D721Med (cell line): ENCODE measurements at regions not wholly inside any gene's neighbourhood (a gene's known extent, or its start where the extent isn't known, plus 50 kb on each side); places are given as distances from the start of the nearest gene placed in this dataset.

Source experiments
- DNase-seq: peaks from one replicate; pipeline ENCODE4 v3.0.0; 2011; ENCODE audit warnings: low spot score; ENCODE audit not compliant: insufficient read length
- FAIRE-seq: peaks from 2 replicates; lab custom pipeline; 2011; peaks lifted over from hg19 to GRCh38; lab: Jason Lieb, UNC
- CTCF ChIP-seq: IDR thresholded peaks from 2 replicates; pipeline ENCODE4 v1.5.1; 2012; ENCODE audit warnings: mild to moderate bottlenecking, control low read depth; ENCODE audit not compliant: insufficient read depth; ENCODE audit errors: missing control alignments

DNA sequence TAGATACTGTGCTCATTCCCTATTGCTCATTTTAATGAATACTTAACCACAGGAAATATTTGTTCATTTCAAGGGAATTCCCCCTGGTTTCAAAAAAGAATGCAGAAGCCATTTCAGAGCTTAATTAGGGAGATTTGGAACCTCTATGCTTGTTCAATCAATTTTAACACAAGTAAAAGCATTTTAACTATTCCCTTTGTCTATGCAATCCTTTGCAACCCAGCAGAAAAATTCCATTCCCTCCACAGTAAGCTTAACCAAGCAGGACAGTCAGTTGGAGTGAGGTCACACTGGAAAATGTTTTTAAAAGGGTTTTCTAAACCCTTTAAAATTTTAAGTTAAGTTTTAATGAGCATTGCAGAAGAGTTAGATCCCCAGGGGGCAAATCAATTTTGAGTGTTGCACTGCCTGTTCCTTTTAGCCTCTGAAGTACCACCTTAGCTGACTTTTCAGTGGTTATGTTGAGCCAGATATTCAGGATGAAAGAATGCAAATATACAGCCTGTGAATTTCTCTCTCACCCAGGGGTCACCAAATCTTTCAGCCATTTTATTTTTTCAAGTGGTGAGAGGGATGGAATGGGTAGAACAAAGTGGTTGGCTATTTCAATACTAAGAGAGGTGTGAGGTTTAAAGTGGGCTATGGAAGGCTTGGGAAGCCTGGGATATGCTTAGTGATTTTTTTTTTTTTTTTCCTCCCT is 356.2 kb upstream of the NUDT12 start:
- TF ChIP-seq CTCF = no peak

DNA sequence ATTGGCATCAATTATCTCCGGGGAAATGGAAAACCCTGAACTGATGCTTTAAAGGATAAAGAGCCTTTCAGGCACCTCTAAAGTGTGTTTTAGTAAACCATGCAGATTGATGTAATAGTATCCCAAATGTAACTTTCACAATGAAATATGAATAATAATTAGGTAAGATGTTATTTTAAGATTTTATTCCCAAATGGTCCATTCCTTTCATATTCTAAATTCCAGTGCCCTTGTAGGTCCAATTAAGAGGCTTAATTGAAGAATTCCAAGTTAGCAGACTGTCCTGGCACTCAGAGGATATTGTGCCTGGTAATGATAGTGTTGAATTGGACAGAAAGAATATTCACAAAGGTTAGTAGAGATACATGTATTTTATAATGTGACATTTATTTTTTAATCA is 352.5 kb upstream of the NUDT12 start:
- FAIRE-seq = no peak
- DNase-seq = no peak
- no peak for TF ChIP-seq CTCF

More for the DNA sequence above, 356.2 kb upstream of the NUDT12 start:
- DNase-seq (no peak), FAIRE-seq (no peak)

DNA sequence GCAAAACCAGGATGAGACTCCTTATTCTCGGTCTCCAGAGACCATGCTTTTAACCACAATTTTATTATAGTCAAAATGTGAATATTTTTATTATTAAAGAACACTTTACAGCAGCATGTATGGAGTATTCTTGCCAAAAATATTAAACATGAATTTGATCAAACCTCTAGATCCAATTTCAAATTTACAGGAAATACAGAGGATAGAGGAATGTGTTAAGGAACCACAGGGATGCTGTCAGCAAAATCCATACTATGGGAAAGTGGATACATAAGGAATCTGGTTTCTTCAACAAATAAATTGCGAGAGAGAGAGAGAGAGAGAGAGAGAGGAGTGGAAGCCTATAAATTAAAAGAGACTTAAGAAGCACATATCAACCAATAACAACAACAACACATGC is 348.2 kb upstream of the NUDT12 start:
- FAIRE-seq (no peak), DNase-seq (no peak)
- no peak for TF ChIP-seq CTCF

GRCh38 chr5:103910011-103910410 is 347.4 kb upstream of the NUDT12 start:
- no peak for FAIRE-seq
- DNase-seq = no peak
- no peak for TF ChIP-seq CTCF

DNA sequence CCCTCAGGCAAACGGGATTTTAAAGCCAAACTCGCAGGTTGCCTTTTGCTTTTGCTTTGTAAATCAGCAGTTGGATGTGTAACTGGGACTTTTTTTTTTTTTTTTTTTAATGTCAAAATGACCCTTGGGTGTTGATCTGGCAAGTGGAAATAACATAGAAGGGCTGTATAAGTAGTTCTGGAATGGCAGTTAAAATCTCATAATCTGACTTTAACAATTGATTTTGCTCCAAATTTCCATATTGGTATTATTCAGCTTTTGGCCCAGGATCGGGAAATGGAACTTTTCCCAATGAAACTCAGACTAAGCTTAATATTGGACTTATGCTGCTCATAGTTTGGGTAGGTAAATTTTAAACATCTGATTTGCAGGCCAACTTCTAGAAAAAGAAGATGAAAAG is 346.8 kb upstream of the NUDT12 start:
- no peak for TF ChIP-seq CTCF

DNA sequence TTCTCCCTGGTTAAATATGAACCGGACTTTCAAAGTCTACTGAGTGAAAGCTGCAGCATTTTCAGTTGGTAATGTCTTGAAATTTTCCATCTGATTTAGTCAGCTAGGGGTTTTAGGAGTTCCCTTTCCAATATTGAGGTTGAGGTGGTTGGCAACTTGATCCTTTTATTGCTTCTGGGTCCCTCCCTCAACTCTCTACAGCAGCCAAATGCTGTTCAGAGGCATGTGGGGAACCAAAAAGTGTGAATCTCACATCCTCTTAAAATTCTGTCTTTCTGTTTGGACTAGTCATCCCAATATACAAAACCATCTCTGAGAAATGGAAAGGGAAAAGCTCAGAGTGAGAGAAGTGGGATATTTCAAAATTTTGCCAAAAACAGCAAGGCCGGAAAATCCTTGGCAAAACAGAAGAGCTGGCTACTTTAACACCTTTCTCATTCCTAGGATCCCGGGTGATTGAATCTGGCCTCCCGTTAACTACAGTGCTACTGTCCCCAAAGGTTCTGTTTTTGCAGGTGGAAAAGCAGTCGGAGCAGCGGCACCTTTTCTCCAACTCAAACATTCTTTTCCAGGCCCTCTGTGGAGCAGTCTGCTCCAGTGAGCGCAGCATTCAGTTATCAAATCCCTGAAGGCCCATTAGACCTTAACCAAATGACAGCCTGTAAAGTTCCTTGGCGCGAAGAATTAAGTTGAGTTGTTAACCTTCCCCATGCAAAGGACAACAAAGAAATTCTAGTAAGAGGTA is 345.9 kb upstream of the NUDT12 start:
- no peak for FAIRE-seq
- no peak for TF ChIP-seq CTCF
- DNase-seq = no peak

More for the DNA sequence above, 346.8 kb upstream of the NUDT12 start:
- no peak for FAIRE-seq
- DNase-seq = no peak

- DNase-seq (no peak), FAIRE-seq (no peak)
- no peak for TF ChIP-seq CTCF
Observed at GRCh38 chr5:103907001-103907400, 344.4 kb upstream of the NUDT12 start.
